GM18873 (cell line): ENCODE measurements at regions not wholly inside any gene's neighbourhood (a gene's known extent, or its start where the extent isn't known, plus 50 kb on each side); places are given as distances from the start of the nearest gene placed in this dataset.

ENCODE experiments used
- ATAC-seq: cut with Tn5 transposase; IDR thresholded peaks from one replicate; pipeline ENCODE4 v1.9.1; 2021; ENCODE audit warnings: mild to moderate bottlenecking, moderate library complexity, moderate number of reproducible peaks; ENCODE audit not compliant: unreplicated experiment, low FRiP score

DNA sequence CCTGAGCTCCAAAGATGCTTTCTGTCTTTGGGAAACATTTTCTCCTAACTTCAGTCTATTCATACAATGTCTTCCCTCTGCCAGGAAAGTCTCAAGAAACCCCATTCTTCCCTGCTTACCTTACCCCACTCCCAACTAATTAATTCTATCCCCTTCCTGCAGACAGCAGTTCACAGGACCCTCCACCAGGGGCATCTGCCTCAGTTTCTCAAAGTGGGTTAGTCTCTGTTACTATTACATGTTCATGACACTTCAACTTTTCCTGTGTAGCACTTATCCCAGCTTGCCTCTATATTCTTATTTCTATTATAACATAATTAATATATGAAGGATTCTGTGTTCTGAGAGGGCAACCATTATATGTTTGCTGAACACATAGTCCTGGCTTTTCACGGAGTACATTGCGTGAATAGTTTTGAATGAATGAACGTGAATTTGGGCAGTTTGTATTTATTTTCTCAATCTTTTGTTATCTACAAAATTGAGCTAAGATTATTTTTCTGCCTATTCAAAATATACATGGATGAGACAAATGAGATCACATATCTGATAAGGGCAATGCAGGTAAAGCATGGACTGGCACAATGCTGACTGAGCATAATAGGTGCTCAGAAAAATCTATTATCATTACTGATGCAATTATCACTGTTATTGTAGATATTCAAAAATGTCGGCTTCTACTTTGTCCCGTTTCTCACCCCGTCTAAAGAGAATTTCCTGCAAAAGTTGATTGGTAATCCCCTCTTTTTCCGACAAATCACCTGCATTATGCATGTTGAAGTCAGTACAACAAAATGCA, 341.1 kb downstream of the BRINP1 start:
- ATAC-seq = no peak

DNA sequence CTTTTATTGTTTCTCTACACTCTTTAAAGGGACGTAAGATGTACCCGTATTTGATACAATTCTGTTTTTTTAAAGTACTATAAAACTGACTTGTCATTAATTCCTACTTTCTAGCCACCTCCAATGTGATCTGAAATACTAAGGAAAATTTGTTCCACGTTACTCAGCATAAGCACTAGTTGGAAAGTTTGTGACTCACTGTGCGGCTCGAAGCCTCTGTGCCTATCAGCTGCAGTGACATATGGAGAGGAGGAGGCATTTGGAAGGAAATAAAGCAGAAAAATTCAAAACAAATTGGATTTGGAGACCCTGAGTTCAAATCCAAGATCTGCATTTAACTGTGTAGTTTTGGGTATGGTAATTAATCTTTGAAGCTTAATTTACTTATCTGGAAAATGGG, 339.3 kb downstream of the BRINP1 start:
- ATAC-seq = no peak

DNA sequence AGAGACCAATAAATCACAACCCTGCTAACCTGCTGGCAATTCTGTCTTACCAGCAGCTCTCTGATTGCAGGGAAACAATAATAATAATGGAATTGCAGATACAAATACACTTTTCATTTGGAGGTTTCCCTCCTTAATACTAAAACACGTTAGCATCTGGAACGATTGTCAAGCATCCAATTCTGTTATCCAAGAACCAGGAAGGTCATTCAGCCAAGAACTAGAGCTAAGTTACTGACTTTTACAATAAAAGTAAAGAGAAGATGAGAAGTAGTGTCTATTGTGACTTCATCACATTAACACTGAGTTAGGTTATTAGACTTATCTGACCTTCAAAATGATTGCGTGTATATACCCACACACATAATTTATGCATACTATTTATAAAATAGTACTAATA, 335.6 kb downstream of the BRINP1 start:
- no peak for ATAC-seq

DNA sequence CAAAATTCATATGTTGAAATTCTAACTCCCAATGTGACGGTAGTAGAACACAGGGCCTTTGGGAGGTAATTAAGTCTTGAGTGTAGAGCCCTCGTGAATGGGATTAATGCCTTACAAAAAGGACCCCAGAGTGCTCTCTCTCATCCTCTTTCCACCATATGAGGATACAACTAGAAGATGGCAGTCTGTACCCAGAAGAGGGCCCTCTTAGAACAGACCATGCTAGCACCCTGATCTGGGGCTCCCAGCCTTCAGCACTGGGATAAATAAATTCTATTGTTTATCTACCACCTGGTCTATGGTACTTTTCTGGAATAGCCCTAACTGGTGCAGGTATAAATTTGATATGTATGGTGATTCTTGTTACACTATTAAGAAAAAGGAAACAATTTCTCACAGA, 332.3 kb downstream of the BRINP1 start:
- ATAC-seq = no peak

DNA sequence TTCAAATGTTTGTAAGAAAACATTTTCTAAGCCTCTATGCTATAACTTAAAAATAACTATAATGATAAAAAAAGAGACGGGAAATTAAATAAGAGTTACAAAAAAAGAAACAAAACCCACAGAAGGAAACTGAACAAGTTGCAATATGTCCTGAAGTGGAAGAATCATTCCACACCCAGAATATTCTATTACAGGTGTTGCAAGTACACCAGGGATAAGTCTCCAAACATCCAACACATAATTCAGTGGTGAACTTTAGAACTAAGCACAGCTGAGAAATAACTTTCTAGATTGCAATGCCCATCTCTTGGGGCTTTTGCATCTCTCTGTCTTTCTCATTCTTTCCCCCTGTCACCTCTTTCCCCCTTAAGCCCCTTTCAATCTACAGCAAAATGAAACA, 325.2 kb downstream of the BRINP1 start:
- ATAC-seq = no peak

DNA sequence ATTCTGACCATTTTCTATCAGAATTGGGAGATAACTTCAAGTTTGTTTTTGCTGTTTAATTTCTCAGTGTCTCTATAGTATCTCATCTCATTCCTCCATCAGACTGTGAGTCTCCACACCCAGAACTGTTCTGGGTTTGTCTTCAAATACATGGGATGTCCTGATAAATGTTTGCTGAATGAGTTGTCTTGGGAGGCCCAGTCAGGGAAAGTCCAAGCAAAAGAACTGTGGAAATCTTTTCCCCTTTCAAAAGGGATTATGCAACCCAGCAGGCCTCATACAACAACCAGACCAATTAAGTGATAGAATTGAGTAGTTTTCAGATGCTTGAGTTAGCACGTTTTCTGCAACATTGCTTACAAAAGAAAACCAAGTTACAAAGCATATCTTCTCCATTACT, 324.4 kb downstream of the BRINP1 start:
- no peak for ATAC-seq

DNA sequence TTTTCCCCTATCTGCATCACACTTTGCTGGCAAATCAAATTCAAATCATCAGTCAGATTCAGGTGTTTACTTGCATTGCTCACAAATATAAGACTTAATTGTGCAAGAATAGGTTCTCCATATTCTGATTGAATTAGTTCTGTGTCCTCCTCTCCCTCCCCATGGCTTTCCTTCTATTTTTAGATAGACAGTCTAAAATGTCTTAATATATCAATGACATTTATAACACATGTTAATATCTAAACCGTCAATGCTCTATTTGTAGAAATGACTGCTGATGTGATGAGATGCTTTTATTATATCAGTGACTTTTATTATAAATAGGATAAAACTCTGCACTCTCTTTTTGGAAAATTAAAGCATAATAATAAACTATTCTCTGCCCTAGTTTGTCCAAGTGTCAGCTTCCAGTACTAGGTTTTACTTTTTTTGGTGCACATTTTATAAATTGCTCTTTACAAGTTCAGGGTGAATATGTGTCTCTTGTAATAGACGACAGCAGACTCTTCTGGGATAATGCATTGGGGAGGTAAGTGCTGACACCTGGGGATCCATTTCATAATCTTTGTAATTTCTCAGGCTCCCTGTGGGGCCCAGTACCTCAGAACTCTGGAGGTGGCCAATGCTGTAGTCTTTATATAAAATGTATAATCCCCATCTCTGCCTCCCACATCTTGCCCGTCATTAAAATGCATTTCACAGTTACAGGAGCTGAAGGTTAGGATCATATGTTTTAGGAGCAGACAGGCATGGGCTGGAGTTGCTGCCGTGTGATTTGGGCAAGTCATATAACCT, 321.5 kb downstream of the BRINP1 start:
- no peak for ATAC-seq

- no peak for ATAC-seq
These were observed 319.0 kb downstream of the BRINP1 start for GRCh38 chr9:119050281-119050680.

DNA sequence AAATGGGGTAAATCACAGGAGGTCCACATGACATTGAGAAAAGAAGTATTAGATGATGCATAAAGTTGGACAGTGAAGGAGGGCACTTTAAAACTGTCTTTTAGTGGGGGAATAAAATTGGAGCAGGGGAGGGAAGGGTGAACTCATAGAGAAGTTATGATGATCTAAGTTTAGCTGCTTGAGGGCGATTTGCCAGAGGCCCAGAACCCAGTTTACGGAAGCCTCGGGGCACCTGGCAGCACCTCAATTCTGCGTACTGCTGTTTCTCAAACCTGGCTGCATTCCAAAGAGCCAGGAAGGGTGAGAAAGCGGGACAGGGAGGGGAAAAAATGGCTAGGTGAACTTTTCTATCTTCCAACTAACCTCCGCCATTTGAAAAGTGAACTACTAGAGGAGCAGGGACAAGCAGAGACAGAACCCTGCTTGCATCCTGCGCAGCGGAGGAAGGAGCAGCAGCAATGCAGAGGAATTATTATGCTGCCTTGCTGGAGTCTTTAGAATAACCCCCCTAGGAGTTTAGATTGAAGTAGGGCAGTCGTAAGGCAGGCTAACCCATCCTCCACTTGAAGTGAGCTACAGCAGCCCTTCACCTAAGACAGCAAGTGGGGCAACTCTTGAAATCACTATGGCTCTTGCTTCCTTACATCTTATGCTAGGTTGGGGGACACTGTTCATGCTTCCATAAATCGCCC, 316.8 kb downstream of the BRINP1 start:
- no peak for ATAC-seq

DNA sequence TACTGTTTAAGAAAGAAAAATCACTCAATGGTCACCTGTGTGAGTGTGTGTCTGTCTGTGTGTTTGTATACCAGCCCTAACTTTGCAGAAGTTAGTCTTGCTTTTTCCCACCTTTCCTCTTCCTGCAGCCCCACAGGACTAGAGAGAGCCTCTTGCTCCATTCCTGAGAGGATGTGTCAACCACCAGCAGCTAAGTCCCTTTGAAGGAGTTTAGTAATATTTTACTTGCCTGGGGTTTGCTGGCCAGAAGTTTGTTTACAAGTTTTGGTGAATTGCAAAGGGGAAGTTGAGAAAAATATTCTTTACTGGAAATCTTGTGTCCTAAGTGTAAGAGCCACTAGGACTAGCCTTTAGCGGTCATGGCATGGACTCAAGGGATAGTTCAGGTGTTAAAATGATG, 316.2 kb downstream of the BRINP1 start:
- no peak for ATAC-seq

- ATAC-seq = no peak
These were observed 308.4 kb downstream of the BRINP1 start for GRCh38 chr9:119060629-119061385.

DNA sequence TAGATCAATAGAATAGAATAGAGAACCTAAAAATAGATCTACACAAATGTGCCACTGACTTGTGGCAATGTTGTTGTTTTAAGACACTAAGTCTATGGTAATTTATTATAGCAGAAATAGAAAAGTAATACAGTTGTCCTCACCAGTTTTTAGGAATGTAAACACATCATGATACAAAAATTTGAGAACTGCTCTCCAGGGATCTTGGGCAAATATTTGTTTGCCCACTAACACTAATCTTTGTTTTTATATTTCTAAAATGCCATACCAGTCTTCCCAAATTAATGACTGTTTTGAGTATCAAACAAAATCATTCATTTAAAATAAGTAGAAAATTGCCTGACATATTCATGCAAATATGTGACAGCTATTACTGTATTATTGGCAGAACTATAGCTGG, 297.6 kb downstream of the BRINP1 start:
- no peak for ATAC-seq

GRCh38 chr9:119074017-119074416, 295.2 kb downstream of the BRINP1 start:
- ATAC-seq = no peak

DNA sequence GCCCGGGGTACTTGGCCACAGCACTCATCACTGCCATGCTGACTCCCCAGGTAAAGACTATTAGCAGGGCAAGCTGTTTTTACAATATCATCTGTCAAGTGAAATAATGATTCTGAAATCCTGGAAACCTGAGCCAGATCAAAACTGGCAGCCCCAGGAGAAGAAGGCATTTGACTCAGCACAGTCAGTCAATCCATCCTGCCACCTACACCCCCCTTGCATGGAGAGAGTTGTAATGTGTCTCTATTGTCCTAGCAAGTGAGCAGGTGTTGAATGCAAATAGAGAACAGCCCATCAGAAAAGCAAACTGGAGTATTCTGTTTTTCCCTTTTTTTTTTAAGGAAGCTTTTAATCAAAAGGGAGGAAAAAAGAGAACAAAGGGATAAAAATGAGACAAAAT, 291.2 kb downstream of the BRINP1 start:
- no peak for ATAC-seq

DNA sequence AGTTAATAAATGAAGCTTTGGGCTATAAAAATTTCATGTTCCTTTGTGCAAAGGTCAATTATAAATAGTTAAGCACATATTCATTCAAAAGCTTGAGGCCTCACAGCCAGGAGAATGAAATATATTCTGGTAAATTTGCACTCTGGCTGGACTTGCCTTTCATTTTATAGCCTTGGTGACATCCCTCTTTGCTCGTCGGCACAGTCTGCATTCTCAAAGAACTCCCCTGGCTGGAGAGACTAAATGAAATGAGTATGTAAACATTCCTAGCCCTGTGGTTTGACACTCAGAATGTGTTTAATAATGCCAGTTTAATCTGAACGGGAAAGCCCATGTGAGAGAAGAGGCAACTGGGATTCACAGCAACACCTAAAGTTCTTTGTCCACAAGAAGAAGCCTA, 285.6 kb downstream of the BRINP1 start:
- no peak for ATAC-seq

DNA sequence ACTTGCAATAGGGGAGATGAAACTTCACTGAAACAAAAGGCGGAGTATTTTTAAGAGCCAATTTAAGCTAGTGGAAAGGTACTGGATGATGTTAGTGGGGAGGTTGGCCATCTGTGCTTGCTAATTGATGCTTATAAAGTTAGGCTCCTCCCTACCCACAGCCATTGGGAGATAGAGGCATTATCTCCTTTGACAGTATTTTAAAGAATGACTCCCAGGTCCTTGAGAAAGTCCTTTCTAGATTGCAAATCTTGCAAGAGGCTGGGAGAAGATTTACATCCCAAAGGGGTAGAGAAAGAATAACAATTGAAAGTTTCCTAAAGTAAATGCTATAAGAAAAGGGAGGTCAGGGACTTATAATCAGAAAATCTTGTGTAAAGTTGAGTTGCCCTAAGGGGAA, 282.6 kb downstream of the BRINP1 start:
- no peak for ATAC-seq

- ATAC-seq = no peak
These were observed 281.2 kb downstream of the BRINP1 start for GRCh38 chr9:119088002-119088547.

DNA sequence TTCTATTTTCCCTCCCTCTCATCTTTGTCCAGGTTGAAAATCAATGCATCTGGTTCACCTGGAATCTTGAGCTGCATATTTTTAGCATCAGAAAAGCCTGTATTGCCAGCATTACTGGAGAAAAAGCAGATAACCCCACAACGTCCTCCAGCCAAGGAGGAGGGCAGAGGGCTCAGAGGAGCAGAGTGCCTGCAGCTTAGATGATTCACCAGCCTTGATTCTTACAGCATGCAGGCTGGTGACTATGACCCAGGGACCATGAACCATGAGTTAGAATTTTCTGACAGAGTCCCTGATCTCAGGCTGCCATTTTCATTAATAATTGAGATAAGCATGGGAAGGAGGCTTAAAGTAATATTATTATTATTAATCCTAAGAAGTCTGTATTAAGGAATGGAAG, 278.2 kb downstream of the BRINP1 start:
- no peak for ATAC-seq

GRCh38 chr9:119092125-119092524, 277.1 kb downstream of the BRINP1 start:
- no peak for ATAC-seq

DNA sequence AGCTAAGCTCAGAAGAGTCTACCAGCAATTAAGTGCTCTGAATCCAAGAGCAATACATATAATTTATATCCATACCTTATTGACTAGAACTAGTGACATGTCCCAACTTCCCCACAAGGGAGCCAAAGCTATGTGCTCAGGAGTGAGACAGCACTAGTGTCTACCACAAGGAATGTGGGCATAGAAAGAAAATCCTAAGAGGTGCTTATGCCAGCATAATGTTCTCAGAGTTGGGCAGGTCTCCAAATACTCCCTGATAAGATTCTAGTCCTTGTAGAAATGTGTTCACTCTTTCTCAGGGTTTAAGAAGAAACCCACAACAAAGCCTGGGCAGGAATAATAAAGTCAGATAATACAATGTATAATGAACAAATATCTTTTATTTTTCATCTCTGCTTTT, 275.1 kb downstream of the BRINP1 start:
- ATAC-seq = no peak
